ENCODE measurements at regions not wholly inside any gene's neighbourhood (a gene's known extent, or its start where the extent isn't known, plus 50 kb on each side); places are given as distances from the start of the nearest gene placed in this dataset.
"Not testable (repeated sequence)": the region's sequence is repeated elsewhere in the genome, so short reads cannot be mapped to it uniquely, and the experiment has no call there.

GRCh38 chrX:47302396-47302795 is 68.0 kb upstream of the ZNF157 start:
- DNase-seq, result no peak

- not testable (repeated sequence) for DNase-seq
Observed at GRCh38 chrX:47306471-47307023, 63.8 kb upstream of the ZNF157 start.

GRCh38 chrX:47311932-47312774 is 58.2 kb upstream of the ZNF157 start:
- DNase-seq, result peak; percentile 24

- DNase-seq, result no peak
Observed at GRCh38 chrX:47313056-47313455, 57.3 kb upstream of the ZNF157 start.

GRCh38 chrX:47316276-47317025 is 53.9 kb upstream of the ZNF157 start:
- DNase-seq, result no peak

Measured in T-helper 9 cell (primary cell).